OCI-LY1 (cell line): ENCODE measurements at regions not wholly inside any gene's neighbourhood (a gene's known extent, or its start where the extent isn't known, plus 50 kb on each side); places are given as distances from the start of the nearest gene placed in this dataset.
"Not testable (repeated sequence)": the region's sequence is repeated elsewhere in the genome, so short reads cannot be mapped to it uniquely, and the experiment has no call there.

Experiments used
- H2AFZ ChIP-seq: fragments of 200-600 bp; sonication (generic), shearing (Covaris generic); 2 replicates; pipeline ENCODE4 v1.6.0; 2014; ENCODE audit warnings: antibody characterized with exemption, mild to moderate bottlenecking, low read length
- H3F3A ChIP-seq: fragments of 200-600 bp; sonication (generic), shearing (Covaris generic); 2 replicates; pipeline ENCODE4 v1.6.0; 2014; ENCODE audit warnings: mild to moderate bottlenecking, antibody characterized with exemption, low read length, moderate library complexity; ENCODE audit not compliant: insufficient read depth
- H3K27ac ChIP-seq: fragments of 200-600 bp; sonication (generic); 2 replicates; pipeline ENCODE4 v1.5.1; 2014; ENCODE audit warnings: low read length, mixed run types, mild to moderate bottlenecking, low read depth; ENCODE audit not compliant: poor library complexity, severe bottlenecking
- H3K27me3 ChIP-seq: fragments of 200-600 bp; sonication (generic); 2 replicates; pipeline ENCODE4 v1.6.0; 2014; ENCODE audit warnings: antibody characterized with exemption, mild to moderate bottlenecking, low read length, moderate library complexity; ENCODE audit not compliant: insufficient read depth
- H3K36me3 ChIP-seq: fragments of 200-600 bp; sonication (generic); 2 replicates; pipeline ENCODE4 v1.6.1; 2014; ENCODE audit warnings: mild to moderate bottlenecking, antibody characterized with exemption, low read length, moderate library complexity, mixed read lengths; ENCODE audit not compliant: insufficient read depth
- H3K4me1 ChIP-seq: fragments of 200-600 bp; sonication (generic); 2 replicates; pipeline ENCODE4 v1.5.1; 2014; ENCODE audit warnings: mild to moderate bottlenecking, low read length, moderate library complexity; ENCODE audit not compliant: insufficient read depth, severe bottlenecking
- H3K4me2 ChIP-seq: fragments of 200-600 bp; sonication (generic), shearing (Covaris generic); 2 replicates; pipeline ENCODE4 v1.6.1; 2014; ENCODE audit warnings: low read length
- H3K4me3 ChIP-seq: fragments of 200-600 bp; sonication (generic); 2 replicates; pipeline ENCODE4 v1.5.1; 2014; ENCODE audit warnings: low read length, low read depth, mild to moderate bottlenecking, mixed read lengths; ENCODE audit not compliant: poor library complexity, severe bottlenecking
- H3K79me2 ChIP-seq: fragments of 200-600 bp; shearing (Covaris generic); 2 replicates; pipeline ENCODE4 v1.6.1; 2016; ENCODE audit warnings: mixed run types, low read length, mixed read lengths; ENCODE audit not compliant: insufficient read depth
- H3K9ac ChIP-seq: fragments of 200-600 bp; sonication (generic), shearing (Covaris generic); 2 replicates; pipeline ENCODE4 v1.6.1; 2014; ENCODE audit warnings: mild to moderate bottlenecking, low read length, mixed read lengths
- H3K9me2 ChIP-seq: fragments of 200-600 bp; sonication (generic), shearing (Covaris generic); 2 replicates; pipeline ENCODE4 v1.6.1; 2014; ENCODE audit warnings: low read depth, mild to moderate bottlenecking, low read length, mixed read lengths
- H3K9me3 ChIP-seq: fragments of 200-600 bp; shearing (Covaris generic); 2 replicates; pipeline ENCODE4 v1.6.1; 2014; ENCODE audit warnings: low read length, mixed read lengths
- H4K20me1 ChIP-seq: fragments of 200-600 bp; sonication (generic), shearing (Covaris generic); 2 replicates; pipeline ENCODE4 v1.6.0; 2016; ENCODE audit warnings: mild to moderate bottlenecking, low read length; ENCODE audit not compliant: insufficient read depth
- CTCF ChIP-seq: fragments of 200-600 bp; sonication (generic), shearing (Covaris generic); IDR thresholded peaks from 2 replicates; pipeline ENCODE4 v1.5.1; 2017; ENCODE audit warnings: mild to moderate bottlenecking, antibody characterized with exemption, low read length, moderate library complexity, mixed read lengths
- EZH2 ChIP-seq: fragments of 200-600 bp; sonication (generic), shearing (Covaris generic); IDR thresholded peaks from 2 replicates; pipeline ENCODE4 v1.8.0; 2017; ENCODE audit warnings: borderline replicate concordance, mixed run types, mild to moderate bottlenecking, antibody characterized with exemption, low read length, moderate library complexity, mixed read lengths

- Histone ChIP-seq H3K4me3 (no peak overlapping the region), H3K27me3 (no peaks in the 10 kb centered on the region), H3K36me3 (no peaks in the 10 kb centered on the region), H3K27ac (no peak overlapping the region), H4K20me1 (no peaks in the 10 kb centered on the region), H3K4me1 (no peaks in the 10 kb centered on the region), H3F3A (no peaks in the 10 kb centered on the region), H2AFZ (no peak overlapping the region), H3K79me2 (no peaks in the 10 kb centered on the region), H3K4me2 (no peak overlapping the region), H3K9ac (no peak overlapping the region), H3K9me2 (no peaks in the 10 kb centered on the region), H3K9me3 (no peaks in the 10 kb centered on the region)
- no peak for TF ChIP-seq CTCF
- TF ChIP-seq EZH2 = no peak
These were observed 480.8 kb upstream of the DPH6 start for GRCh38 chr15:36026627-36027283.

GRCh38 chr15:36029606-36030210 lies 483.7 kb upstream of the DPH6 start:
- no peaks in the 10 kb centered on the region for H3K9me2 ChIP-seq
- no peak overlapping the region for H2AFZ ChIP-seq
- no peaks in the 10 kb centered on the region for H3K27me3 ChIP-seq
- no peak for TF ChIP-seq EZH2
- TF ChIP-seq CTCF = no peak
- H3K4me3 ChIP-seq = no peak overlapping the region
- no peaks in the 10 kb centered on the region for H3K79me2 ChIP-seq
- H3K9me3 ChIP-seq = no peaks in the 10 kb centered on the region
- no peak overlapping the region for H3K27ac ChIP-seq
- H4K20me1 ChIP-seq = no peaks in the 10 kb centered on the region
- no peaks in the 10 kb centered on the region for H3K36me3 ChIP-seq
- no peaks in the 10 kb centered on the region for H3F3A ChIP-seq
- H3K4me2 ChIP-seq = no peak overlapping the region
- H3K9ac ChIP-seq = no peak overlapping the region
- H3K4me1 ChIP-seq = no peaks in the 10 kb centered on the region

- no peaks in the 10 kb centered on the region for H3K4me1 ChIP-seq
These were observed 494.1 kb upstream of the DPH6 start for GRCh38 chr15:36039996-36040572.

GRCh38 chr15:36047018-36047716 lies 501.2 kb upstream of the DPH6 start:
- not testable (repeated sequence) for H3K9me2 ChIP-seq, H3F3A ChIP-seq, H3K27ac ChIP-seq, H3K79me2 ChIP-seq, H3K36me3 ChIP-seq, H3K27me3 ChIP-seq, H3K4me3 ChIP-seq, H3K4me1 ChIP-seq, H3K9me3 ChIP-seq, H3K4me2 ChIP-seq, H2AFZ ChIP-seq, H3K9ac ChIP-seq, H4K20me1 ChIP-seq

More at GRCh38 chr15:36039996-36040572, 494.1 kb upstream of the DPH6 start:
- Histone ChIP-seq H3K4me2 (no peak overlapping the region), H3F3A (no peaks in the 10 kb centered on the region), H2AFZ (no peak overlapping the region), H3K36me3 (no peaks in the 10 kb centered on the region), H3K9ac (no peak overlapping the region), H3K27ac (no peak overlapping the region), H3K9me3 (no peaks in the 10 kb centered on the region), H4K20me1 (no peaks in the 10 kb centered on the region), H3K79me2 (no peaks in the 10 kb centered on the region), H3K4me3 (no peak overlapping the region), H3K9me2 (no peaks in the 10 kb centered on the region), H3K27me3 (no peaks in the 10 kb centered on the region)
- TF ChIP-seq EZH2 (no peak), CTCF (no peak)
